Liver (tissue), 8 donors: ENCODE measurements at regions not wholly inside any gene's neighbourhood (a gene's known extent, or its start where the extent isn't known, plus 50 kb on each side); places are given as distances from the start of the nearest gene placed in this dataset.

ENCODE experiments used
- DNase-seq: peaks from one replicate; pipeline ENCODE4 v3.0.0-alpha.2; 2017; ENCODE audit warnings: low spot score
- H3K27ac ChIP-seq, 2 donors: one replicate each; pipeline ENCODE4 v1.7.0; 2013; ENCODE audit warnings: inconsistent platforms in 2 of 2, low read length in 2 of 2, control low read depth in 1 of 2, low read depth in 1 of 2, mild to moderate bottlenecking in 1 of 2
- H3K27me3 ChIP-seq, 4 donors: one replicate each; pipeline versions ENCODE4 v1.6.1 to v1.7.0; 2013; ENCODE audit warnings: low read length in 3 of 4, inconsistent platforms in 1 of 4, mild to moderate bottlenecking in 1 of 4, moderate library complexity in 1 of 4; ENCODE audit not compliant: control insufficient read depth in 4 of 4, insufficient read depth in 4 of 4
- H3K36me3 ChIP-seq, 4 donors: one replicate each; pipeline versions ENCODE4 v1.6.1 to v1.7.0; 2013; ENCODE audit warnings: low read length in 3 of 4, mild to moderate bottlenecking in 3 of 4, low read depth in 1 of 4, moderate library complexity in 1 of 4; ENCODE audit not compliant: control insufficient read depth in 4 of 4, insufficient read depth in 3 of 4
- H3K4me1 ChIP-seq, 4 donors: one replicate each; pipeline versions ENCODE4 v1.6.1 to v1.7.0; 2013; ENCODE audit warnings: low read length in 3 of 4, mild to moderate bottlenecking in 3 of 4, moderate library complexity in 1 of 4; ENCODE audit not compliant: control insufficient read depth in 4 of 4, insufficient read depth in 4 of 4
- H3K4me3 ChIP-seq, 3 donors: one replicate each; pipeline versions ENCODE4 v1.6.1 to v1.7.0; 2013; ENCODE audit warnings: low read length in 3 of 3, control low read depth in 1 of 3, low read depth in 1 of 3, mild to moderate bottlenecking in 1 of 3
- H3K9ac ChIP-seq, 2 donors: one replicate each; pipeline ENCODE4 v1.7.0; 2013; ENCODE audit warnings: low read length in 2 of 2, mild to moderate bottlenecking in 2 of 2, moderate library complexity in 2 of 2, control low read depth in 1 of 2, low read depth in 1 of 2
- H3K9me3 ChIP-seq, 4 donors: one replicate each; pipeline versions ENCODE4 v1.6.1 to v1.7.0; 2013; ENCODE audit warnings: low read length in 3 of 4; ENCODE audit not compliant: control insufficient read depth in 4 of 4
- ATF3 ChIP-seq: IDR thresholded peaks from 2 replicates; pipeline ENCODE4 v1.6.1; 2016; ENCODE audit warnings: antibody characterized with exemption
- CTCF ChIP-seq: fragments of 150-350 bp; IDR thresholded peaks from 2 replicates; pipeline ENCODE4 v1.5.1; 2017; ENCODE audit warnings: improper control_type of control experiment, low read depth, low read length; ENCODE audit not compliant: missing input control
- FOXA1 ChIP-seq: IDR thresholded peaks from 2 replicates; pipeline ENCODE4 v1.6.1; 2016; ENCODE audit warnings: antibody characterized with exemption
- FOXA2 ChIP-seq: IDR thresholded peaks from 2 replicates; pipeline ENCODE4 v1.6.1; 2016; ENCODE audit warnings: antibody characterized with exemption
- HNF4G ChIP-seq: IDR thresholded peaks from 2 replicates; pipeline ENCODE4 v1.6.1; 2016; ENCODE audit warnings: antibody characterized with exemption
- JUND ChIP-seq, 2 donors: IDR thresholded peaks; 2 replicates each; pipeline ENCODE4 v1.6.1; 2016; ENCODE audit warnings: antibody characterized with exemption in 2 of 2
- NR2F2 ChIP-seq: IDR thresholded peaks from 2 replicates; pipeline ENCODE4 v1.6.1; 2016; ENCODE audit warnings: antibody characterized with exemption
- RAD21 ChIP-seq, 2 donors: IDR thresholded peaks; 2 replicates each; pipeline ENCODE4 v1.6.1; 2016; ENCODE audit warnings: antibody characterized with exemption in 2 of 2, mild to moderate bottlenecking in 2 of 2
- REST ChIP-seq: IDR thresholded peaks from 2 replicates; pipeline ENCODE4 v1.6.1; 2016; ENCODE audit warnings: antibody characterized with exemption, mild to moderate bottlenecking
- RXRA ChIP-seq, 2 donors: IDR thresholded peaks; 2 replicates each; pipeline ENCODE4 v1.6.1; 2017 to 2018; ENCODE audit warnings: antibody characterized with exemption in 2 of 2, mild to moderate bottlenecking in 1 of 2
- YY1 ChIP-seq: IDR thresholded peaks from 2 replicates; pipeline ENCODE4 v1.6.1; 2016; ENCODE audit warnings: antibody characterized with exemption, mild to moderate bottlenecking
- ZBTB33 ChIP-seq: IDR thresholded peaks from 2 replicates; pipeline ENCODE4 v1.6.1; 2016; ENCODE audit warnings: antibody characterized with exemption
- WGBS: extraction: QIAGEN DNeasy Blood & Tissue Kit; methylation state at CpG from one replicate; pipeline ENCODE4 v1.1.7; 2013; 5-methylcytosine and 5-hydroxymethylcytosine counted together
- donor health status: healthy.
- donor health status: healthy.
- donor health status: healthy.
- donor health status: healthy.
- donor health status: healthy.

GRCh38 chr5:142455856-142456255 lies 131.0 kb upstream of the SPRY4 start:
- no peak overlapping the region for H3K4me3 ChIP-seq
- no peaks in the 10 kb centered on the region for H3K36me3 ChIP-seq
- DNase-seq, result no peak
- TF ChIP-seq FOXA1 (no peak), ZBTB33 (no peak), CTCF (no peak), REST (no peak), HNF4G (no peak), FOXA2 (no peak), YY1 (no peak), JUND (IDR thresholded peaks at IDR 0.05) (no peak), ATF3 (no peak), NR2F2 (no peak), RXRA (IDR thresholded peaks at IDR 0.05) (no peak)
- H3K27ac ChIP-seq, result no peak overlapping the region
- no peaks in the 10 kb centered on the region for H3K27me3 ChIP-seq
- no peak overlapping the region for H3K9ac ChIP-seq
- WGBS, result 58% methylated on average over 2 of the region's 2 CpGs
- no peaks in the 10 kb centered on the region for H3K9me3 ChIP-seq
- no peaks in the 10 kb centered on the region for H3K4me1 ChIP-seq

GRCh38 chr5:142453932-142454331 lies 129.1 kb upstream of the SPRY4 start:
- no peak for DNase-seq

More at GRCh38 chr5:142453932-142454331, 129.1 kb upstream of the SPRY4 start:
- Histone ChIP-seq H3K4me3 (no peak overlapping the region), H3K27ac (no peak overlapping the region), H3K4me1 (no peaks in the 10 kb centered on the region), H3K36me3 (no peaks in the 10 kb centered on the region), H3K9ac (no peak overlapping the region), H3K9me3 (no peaks in the 10 kb centered on the region), H3K27me3 (no peaks in the 10 kb centered on the region)
- TF ChIP-seq RAD21 (IDR thresholded peaks at IDR 0.05) (peak in 1 of 2 donors; percentile 5), CTCF (no peak), RXRA (IDR thresholded peaks at IDR 0.05) (no peak)
- 76% methylated on average over 7 of the region's 7 CpGs for WGBS
